Spleen (tissue), 11 donors: ENCODE measurements at regions not wholly inside any gene's neighbourhood (a gene's known extent, or its start where the extent isn't known, plus 50 kb on each side); places are given as distances from the start of the nearest gene placed in this dataset.
"Not testable (repeated sequence)": the region's sequence is repeated elsewhere in the genome, so short reads cannot be mapped to it uniquely, and the experiment has no call there.

ENCODE experiments used
- DNase-seq: peaks from one replicate; pipeline ENCODE4 v3.0.0-alpha.2; 2020
- H3K27ac ChIP-seq, 8 donors: fragments of 200-600 bp; sonication (generic) in 7 of 8; 1 replicate in 4 of 8; 2 replicates in 4 of 8; pipeline versions ENCODE4 v1.5.0 to v1.8.0; 2016 to 2021; ENCODE audit warnings: inconsistent platforms in 4 of 8, mild to moderate bottlenecking in 4 of 8, moderate library complexity in 1 of 8
- H3K27me3 ChIP-seq, 7 donors: fragments of 200-600 bp; sonication (generic) in 6 of 7; replicated peaks in 1 of 7; 1 replicate in 4 of 7; 2 replicates in 3 of 7; pipeline versions ENCODE4 v1.5.0 to v1.8.0; 2016 to 2021; ENCODE audit warnings: inconsistent platforms in 3 of 7, mild to moderate bottlenecking in 1 of 7
- H3K36me3 ChIP-seq, 6 donors: fragments of 200-600 bp; sonication (generic) in 5 of 6; 1 replicate in 4 of 6; 2 replicates in 2 of 6; pipeline versions ENCODE4 v1.5.0 to v1.8.0; 2016 to 2021; ENCODE audit warnings: inconsistent platforms in 2 of 6
- H3K4me1 ChIP-seq, 6 donors: fragments of 200-600 bp; sonication (generic) in 5 of 6; 1 replicate in 3 of 6; 2 replicates in 3 of 6; pipeline versions ENCODE4 v1.5.0 to v1.8.0; 2016 to 2021; ENCODE audit warnings: inconsistent platforms in 3 of 6
- H3K4me3 ChIP-seq, 8 donors: fragments of 200-600 bp; sonication (generic) in 7 of 8; 1 replicate in 4 of 8; 2 replicates in 4 of 8; pipeline versions ENCODE4 v1.5.0 to v1.8.0; 2016 to 2021; ENCODE audit warnings: inconsistent platforms in 4 of 8, mild to moderate bottlenecking in 4 of 8, moderate library complexity in 2 of 8
- H3K9me3 ChIP-seq, 8 donors: fragments of 200-600 bp; sonication (generic) in 7 of 8; 1 replicate in 4 of 8; 2 replicates in 4 of 8; pipeline versions ENCODE4 v1.5.0 to v1.8.0; 2016 to 2021; ENCODE audit warnings: inconsistent platforms in 4 of 8
- POLR2A ChIP-seq, 3 donors: fragments of 450-650 bp; IDR thresholded peaks; one replicate each; pipeline ENCODE4 v1.5.1; 2017; ENCODE audit warnings: antibody characterized with exemption in 3 of 3, mild to moderate bottlenecking in 1 of 3
- POLR2AphosphoS5 ChIP-seq, 3 donors: sonication (generic); formaldehyde crosslinking; IDR thresholded peaks; one replicate each; pipeline ENCODE4 v1.5.1; 2017; ENCODE audit warnings: antibody characterized with exemption in 3 of 3
- WGBS, 5 donors: extraction: QIAGEN DNeasy Blood & Tissue Kit in 3 of 5; methylation state at CpG; one replicate each; pipeline versions ENCODE4 v1.1.5 to v1.1.7; 2013 to 2018; 5-methylcytosine and 5-hydroxymethylcytosine counted together
- intact Hi-C: fragments of 100-400 bp; cut with DNase I; formaldehyde crosslinking; loops from one replicate; pipeline ENCODE4 v1.15.0; 2023; ENCODE audit warnings: low total_unique reads
- TF ChIP-seq, protein P1 (sequence below), 11 experiments: fragments of 200-600 bp in 7 of 11; fragments of 450-650 bp in 4 of 11; sonication (generic) in 4 of 11; IDR thresholded peaks in 8 of 11; conservative IDR thresholded peaks in 3 of 11; 1 replicate in 7 of 11; 2 replicates in 4 of 11; pipeline versions ENCODE4 v1.4.0 to v1.8.0; 2016 to 2021; ENCODE audit warnings: antibody characterized with exemption in 11 of 11, inconsistent platforms in 4 of 11, mild to moderate bottlenecking in 1 of 11
- donor health status: healthy with polysubstance abuse.
- donor health status: DM: no; HTN: no; CAD: no; lungs with moderate emphysema.
- donor health status: DM: no; HTN: no; CAD: no.
- donor health status: Bipolar disorder and iron deficiency.
- donor health status: healthy.
- donor health status: DM: no; HTN: no; CAD: no.
- donor health status: DM: yes; HTN: yes; CAD: no.

DNA sequence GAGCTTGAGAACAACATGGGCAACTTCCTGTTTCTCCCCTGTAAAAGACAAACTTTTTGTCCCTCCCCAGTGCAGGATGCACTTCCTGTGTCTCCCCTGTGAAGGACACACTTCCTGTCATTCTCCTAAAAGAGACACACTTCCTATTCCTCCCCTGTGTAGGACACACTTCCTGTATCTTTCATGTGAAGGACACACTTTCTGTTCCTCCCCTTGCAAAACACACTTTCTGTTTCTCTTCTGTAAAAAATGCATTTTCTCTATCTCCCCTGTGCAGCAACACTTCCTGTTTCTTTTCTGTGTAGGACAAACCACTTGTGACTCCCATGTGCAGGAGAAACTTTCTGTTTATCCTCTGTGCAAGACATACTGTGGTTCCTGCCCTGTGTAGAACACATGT is 488.6 kb upstream of the USP9Y start:
- DNase-seq: no peak
- no peak overlapping the region for H3K4me3 ChIP-seq
- H3K4me1 ChIP-seq: no peaks in the 10 kb centered on the region
- intact Hi-C loops: no loop called here
- TF ChIP-seq POLR2AphosphoS5 (IDR thresholded peaks at IDR 0.05): no peak
- TF ChIP-seq, protein P1, sequence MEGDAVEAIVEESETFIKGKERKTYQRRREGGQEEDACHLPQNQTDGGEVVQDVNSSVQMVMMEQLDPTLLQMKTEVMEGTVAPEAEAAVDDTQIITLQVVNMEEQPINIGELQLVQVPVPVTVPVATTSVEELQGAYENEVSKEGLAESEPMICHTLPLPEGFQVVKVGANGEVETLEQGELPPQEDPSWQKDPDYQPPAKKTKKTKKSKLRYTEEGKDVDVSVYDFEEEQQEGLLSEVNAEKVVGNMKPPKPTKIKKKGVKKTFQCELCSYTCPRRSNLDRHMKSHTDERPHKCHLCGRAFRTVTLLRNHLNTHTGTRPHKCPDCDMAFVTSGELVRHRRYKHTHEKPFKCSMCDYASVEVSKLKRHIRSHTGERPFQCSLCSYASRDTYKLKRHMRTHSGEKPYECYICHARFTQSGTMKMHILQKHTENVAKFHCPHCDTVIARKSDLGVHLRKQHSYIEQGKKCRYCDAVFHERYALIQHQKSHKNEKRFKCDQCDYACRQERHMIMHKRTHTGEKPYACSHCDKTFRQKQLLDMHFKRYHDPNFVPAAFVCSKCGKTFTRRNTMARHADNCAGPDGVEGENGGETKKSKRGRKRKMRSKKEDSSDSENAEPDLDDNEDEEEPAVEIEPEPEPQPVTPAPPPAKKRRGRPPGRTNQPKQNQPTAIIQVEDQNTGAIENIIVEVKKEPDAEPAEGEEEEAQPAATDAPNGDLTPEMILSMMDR (IDR thresholded peaks at IDR 0.05 in 8 of 11, conservative IDR thresholded peaks at IDR 0.05 in 3 of 11): no peak
- no peak for TF ChIP-seq POLR2A (IDR thresholded peaks at IDR 0.05)
- peaks cover 0 to 57% (median 0%) of the 10 kb centered on the region in 8 donors for H3K9me3 ChIP-seq
- no peaks in the 10 kb centered on the region for H3K27me3 ChIP-seq
- no peaks in the 10 kb centered on the region for H3K36me3 ChIP-seq
- H3K27ac ChIP-seq: no peak overlapping the region

DNA sequence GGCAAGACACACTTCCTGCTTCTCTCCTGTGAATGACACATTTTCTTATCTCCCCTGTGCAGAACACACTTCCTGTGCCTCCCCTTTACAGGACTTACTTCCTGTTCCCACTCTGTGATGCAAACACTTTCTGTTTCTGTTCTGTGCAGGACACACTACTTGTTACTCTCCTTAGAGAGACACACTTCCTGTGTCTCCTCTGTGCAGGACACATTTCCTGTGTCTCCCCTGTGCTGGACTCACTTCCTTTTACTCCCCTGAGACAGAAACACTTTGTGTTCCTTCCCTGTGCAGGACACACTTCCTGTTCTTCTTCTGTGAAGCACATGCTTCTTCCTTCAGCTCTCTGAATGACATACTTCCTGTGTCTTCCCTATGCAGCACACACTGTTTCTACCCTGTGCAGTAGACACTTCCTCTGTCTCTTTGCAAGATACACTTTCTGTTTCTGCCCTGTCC is 485.4 kb upstream of the USP9Y start:
- intact Hi-C loops: no loop called here

DNA sequence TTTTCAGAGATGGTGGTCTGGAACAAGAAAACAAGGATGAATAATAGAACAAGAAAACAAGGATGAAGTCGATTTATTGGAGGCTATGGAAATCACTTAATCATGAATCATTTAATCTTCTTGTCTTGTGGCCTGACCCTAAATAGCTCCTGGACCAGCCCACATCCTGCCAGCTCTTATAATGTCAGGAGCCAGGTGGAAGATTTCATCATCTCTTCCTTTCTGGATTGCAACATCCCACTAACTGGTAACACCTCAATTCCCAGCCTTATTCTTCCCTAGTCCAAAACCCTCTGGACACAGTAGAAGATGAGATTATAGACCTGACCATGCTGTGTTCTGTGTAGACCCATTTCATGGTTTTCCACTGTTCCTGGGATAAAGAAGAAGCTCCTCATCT is 470.1 kb upstream of the USP9Y start:
- DNase-seq: no peak
- 39 to 64% (median 44%) methylated on average over 1 of the region's 1 CpG; no CpG with 5 or more reads in 2 of the 5 donors for WGBS, 5 donors

More for the DNA sequence above, 485.4 kb upstream of the USP9Y start:
- Histone ChIP-seq H3K4me1 (no peaks in the 10 kb centered on the region), H3K27me3 (no peaks in the 10 kb centered on the region), H3K36me3 (no peaks in the 10 kb centered on the region), H3K9me3 (peaks cover 0 to 63% (median 0%) of the 10 kb centered on the region in 8 donors), H3K27ac (no peak overlapping the region), H3K4me3 (no peak overlapping the region)
- TF ChIP-seq POLR2AphosphoS5 (IDR thresholded peaks at IDR 0.05) (no peak), POLR2A (IDR thresholded peaks at IDR 0.05) (no peak)
- TF ChIP-seq, protein P1 (IDR thresholded peaks at IDR 0.05 in 8 of 11, conservative IDR thresholded peaks at IDR 0.05 in 3 of 11): no peak
- DNase-seq: no peak

DNA sequence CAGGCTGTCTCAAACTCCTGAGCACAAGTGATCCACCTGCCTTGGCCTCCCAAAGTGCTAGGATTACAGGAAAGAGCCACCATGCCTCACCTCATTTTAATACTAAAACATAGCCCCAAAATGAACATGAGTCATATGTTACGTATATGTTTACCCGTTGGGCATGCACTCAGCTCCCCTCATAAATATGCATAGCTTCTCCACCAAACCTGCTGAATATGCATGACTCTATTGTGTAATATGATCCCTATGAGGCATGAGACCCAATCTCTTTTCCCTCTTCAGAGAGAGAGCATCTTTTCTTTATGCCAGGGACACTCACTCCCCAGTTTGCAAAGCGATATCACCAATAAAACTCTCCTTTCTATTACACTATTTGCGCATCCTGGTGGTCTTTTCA is 464.6 kb upstream of the USP9Y start:
- intact Hi-C loops: no loop called here

More for the DNA sequence above, 470.1 kb upstream of the USP9Y start:
- H3K4me3 ChIP-seq: no peak overlapping the region
- no peaks in the 10 kb centered on the region for H3K4me1 ChIP-seq
- intact Hi-C loops: no loop called here
- H3K9me3 ChIP-seq: no peaks in the 10 kb centered on the region
- no peak overlapping the region for H3K27ac ChIP-seq
- H3K36me3 ChIP-seq: no peaks in the 10 kb centered on the region
- TF ChIP-seq, protein P1 (IDR thresholded peaks at IDR 0.05 in 8 of 11, conservative IDR thresholded peaks at IDR 0.05 in 3 of 11): no peak
- TF ChIP-seq POLR2AphosphoS5 (IDR thresholded peaks at IDR 0.05) (no peak), POLR2A (IDR thresholded peaks at IDR 0.05) (no peak)
- no peaks in the 10 kb centered on the region for H3K27me3 ChIP-seq

DNA sequence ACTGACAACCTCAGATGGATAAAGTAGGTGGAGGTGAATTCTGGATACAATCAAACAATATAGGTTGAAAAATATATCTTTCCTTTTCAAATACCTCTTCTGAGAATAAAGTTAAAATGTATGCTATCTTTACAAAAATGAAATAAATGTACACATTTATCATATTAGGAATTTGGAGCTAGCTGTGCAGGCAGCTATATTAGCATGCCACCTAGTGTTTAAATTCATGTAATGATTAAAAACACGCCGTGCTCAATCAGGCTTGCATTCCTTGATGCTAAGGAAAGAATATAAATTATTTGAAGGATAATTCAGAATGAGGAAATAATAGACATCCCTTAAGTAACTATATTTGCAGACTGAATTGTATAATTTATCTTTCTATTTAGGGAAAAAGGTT is 460.7 kb upstream of the USP9Y start:
- 31 to 55% (median 39%) methylated on average over 2 of the region's 2 CpGs; no CpG with 5 or more reads in 2 of the 5 donors for WGBS, 5 donors
- H3K36me3 ChIP-seq, DNase-seq, H3K27me3 ChIP-seq, H3K27ac ChIP-seq, H3K4me1 ChIP-seq, H3K9me3 ChIP-seq, H3K4me3 ChIP-seq, intact Hi-C loops: not testable (repeated sequence)

More for the DNA sequence above, 464.6 kb upstream of the USP9Y start:
- Histone ChIP-seq H3K27ac (no peak overlapping the region), H3K36me3 (no peaks in the 10 kb centered on the region), H3K27me3 (no peaks in the 10 kb centered on the region), H3K4me1 (no peaks in the 10 kb centered on the region), H3K4me3 (no peak overlapping the region), H3K9me3 (no peaks in the 10 kb centered on the region)
- DNase-seq: no peak
- WGBS, 5 donors: 90 to 93% (median 92%) methylated on average over 4 of the region's 4 CpGs; no CpG with 5 or more reads in 2 of the 5 donors
- TF ChIP-seq POLR2AphosphoS5 (IDR thresholded peaks at IDR 0.05) (no peak), POLR2A (IDR thresholded peaks at IDR 0.05) (no peak)
- TF ChIP-seq, protein P1 (IDR thresholded peaks at IDR 0.05 in 8 of 11, conservative IDR thresholded peaks at IDR 0.05 in 3 of 11): no peak
